ACHN (cell line): ENCODE measurements at regions not wholly inside any gene's neighbourhood (a gene's known extent, or its start where the extent isn't known, plus 50 kb on each side); places are given as distances from the start of the nearest gene placed in this dataset.

Experiments
- DNase-seq: peaks from one replicate; pipeline ENCODE4 v3.0.0-alpha.2; 2015
- in situ Hi-C: cut with HindIII; loops from 2 replicates; pipeline ENCODE4 v1.10.0; 2017; ENCODE audit warnings: low sequenced_read_pairs, low pct_ligation_motif_present, low pct_unique_long_range_greater_than_20kb

- in situ Hi-C loops: no loop called here
- no peak for DNase-seq
Observed at GRCh38 chr15:46129145-46129544, 494.3 kb downstream of the SQOR start.

GRCh38 chr15:46131876-46132275, 497.0 kb downstream of the SQOR start:
- DNase-seq: no peak
- in situ Hi-C loops: no loop called here

- no peak for DNase-seq
- in situ Hi-C loops: no loop called here
Observed at GRCh38 chr15:46137443-46137842, 502.6 kb downstream of the SQOR start.

- DNase-seq: no peak
- in situ Hi-C loops: no loop called here
Observed at GRCh38 chr15:46146002-46146401, 511.2 kb downstream of the SQOR start.

GRCh38 chr15:46146915-46147314, 512.1 kb downstream of the SQOR start:
- in situ Hi-C loops: no loop called here
- DNase-seq: no peak

GRCh38 chr15:46151786-46152185, 517.0 kb downstream of the SQOR start:
- in situ Hi-C loops: no loop called here
- DNase-seq: no peak

- in situ Hi-C loops: no loop called here
- DNase-seq: no peak
Observed at GRCh38 chr15:46166750-46167149, 531.9 kb downstream of the SQOR start.

- in situ Hi-C loops: no loop called here
- DNase-seq: no peak
Observed at GRCh38 chr15:46170326-46170725, 535.5 kb downstream of the SQOR start.

GRCh38 chr15:46174122-46174521, 539.3 kb downstream of the SQOR start:
- DNase-seq: no peak
- in situ Hi-C loops: no loop called here

GRCh38 chr15:46177219-46177618, 542.4 kb downstream of the SQOR start:
- in situ Hi-C loops: no loop called here

GRCh38 chr15:46178138-46178537, 543.3 kb downstream of the SQOR start:
- in situ Hi-C loops: no loop called here
- no peak for DNase-seq

More at GRCh38 chr15:46177219-46177618, 542.4 kb downstream of the SQOR start:
- DNase-seq: no peak

GRCh38 chr15:46207341-46207740, 572.5 kb downstream of the SQOR start:
- no peak for DNase-seq
- in situ Hi-C loops: no loop called here

GRCh38 chr15:46213551-46213950, 578.7 kb downstream of the SQOR start:
- in situ Hi-C loops: no loop called here
- DNase-seq: no peak

- in situ Hi-C loops: no loop called here
- DNase-seq: no peak
Observed at GRCh38 chr15:46222826-46223225, 588.0 kb downstream of the SQOR start.

GRCh38 chr15:46229263-46229662, 594.4 kb downstream of the SQOR start:
- no peak for DNase-seq
- in situ Hi-C loops: no loop called here

GRCh38 chr15:46231786-46232185, 597.0 kb downstream of the SQOR start:
- in situ Hi-C loops: no loop called here

GRCh38 chr15:46232471-46232870, 597.6 kb downstream of the SQOR start:
- in situ Hi-C loops: no loop called here
- DNase-seq: no peak

More at GRCh38 chr15:46231786-46232185, 597.0 kb downstream of the SQOR start:
- no peak for DNase-seq

- in situ Hi-C loops: no loop called here
- DNase-seq: no peak
Observed at GRCh38 chr15:46242935-46243334, 608.1 kb downstream of the SQOR start.

GRCh38 chr15:46251903-46252302, 617.1 kb downstream of the SQOR start:
- in situ Hi-C loops: no loop called here
- no peak for DNase-seq

- in situ Hi-C loops: no loop called here
- no peak for DNase-seq
Observed at GRCh38 chr15:46258056-46258455, 623.2 kb downstream of the SQOR start.

- DNase-seq: no peak
- in situ Hi-C loops: no loop called here
Observed at GRCh38 chr15:46260937-46261336, 626.1 kb downstream of the SQOR start.
